GM19467 (cell line): ENCODE measurements at regions not wholly inside any gene's neighbourhood (a gene's known extent, or its start where the extent isn't known, plus 50 kb on each side); places are given as distances from the start of the nearest gene placed in this dataset.

ENCODE experiments used
- ATAC-seq: cut with Tn5 transposase; IDR thresholded peaks from one replicate; pipeline ENCODE4 v1.9.1; 2021; ENCODE audit warnings: mild to moderate bottlenecking, moderate library complexity; ENCODE audit not compliant: unreplicated experiment

DNA sequence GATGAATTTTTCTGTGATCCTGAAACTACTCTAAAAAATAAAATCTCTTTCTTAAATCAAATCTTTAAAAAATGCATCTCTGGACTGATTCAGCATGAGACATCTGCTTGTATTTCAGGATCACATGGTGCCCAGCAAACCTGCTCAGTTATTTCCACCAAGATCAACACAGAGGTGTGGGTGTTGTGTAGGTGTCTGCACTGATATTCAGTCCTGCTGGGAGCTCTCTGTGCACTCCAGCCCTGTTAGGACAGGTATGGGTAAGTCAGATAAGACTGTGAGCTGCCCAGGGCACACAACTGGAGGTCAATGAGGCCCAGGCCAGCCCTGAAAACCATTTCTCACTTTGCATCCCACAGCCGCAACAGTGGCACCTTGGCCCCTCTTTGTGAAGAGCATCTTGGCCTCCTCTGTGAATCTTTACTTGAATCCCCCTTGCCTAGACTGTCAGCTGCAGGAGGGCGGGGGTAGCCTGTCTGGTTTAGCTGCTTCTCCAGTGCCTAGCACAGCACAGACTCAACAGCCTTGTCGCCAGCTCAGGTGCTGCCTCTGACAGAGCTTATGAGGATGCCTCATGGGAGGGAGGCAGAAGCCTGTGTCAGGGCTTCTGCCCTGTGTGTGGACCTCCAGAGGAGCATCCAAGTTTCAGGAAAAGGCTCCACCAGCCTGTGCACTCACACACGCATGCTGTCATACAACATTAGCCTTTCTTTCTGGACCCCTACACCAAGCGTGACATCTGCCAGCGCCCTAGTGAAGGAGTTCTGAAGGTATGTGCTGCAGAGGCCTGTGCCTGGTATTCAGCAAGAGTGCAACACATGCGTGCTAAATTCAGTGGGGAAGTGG, 187.6 kb upstream of the CST7 start:
- ATAC-seq = no peak

DNA sequence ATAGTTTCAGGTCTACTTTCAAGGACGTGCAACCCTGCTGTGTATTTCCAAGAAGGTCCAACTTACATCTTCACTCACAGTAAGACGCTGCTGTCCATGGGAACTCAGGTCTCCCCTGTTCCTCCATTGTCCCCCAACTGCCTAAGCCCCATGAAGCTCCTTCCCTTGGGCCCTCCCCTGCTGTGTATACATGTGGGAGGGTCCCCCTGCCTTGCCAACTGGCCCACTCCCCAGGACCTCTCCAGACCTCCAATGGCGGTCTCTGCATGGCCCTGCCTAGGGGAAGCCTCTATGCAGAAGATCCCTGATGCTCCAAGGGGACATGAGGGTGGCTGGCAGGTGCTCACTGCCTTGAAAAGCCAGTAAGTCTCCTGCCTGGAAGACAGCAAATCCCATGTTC, 186.7 kb upstream of the CST7 start:
- no peak for ATAC-seq

DNA sequence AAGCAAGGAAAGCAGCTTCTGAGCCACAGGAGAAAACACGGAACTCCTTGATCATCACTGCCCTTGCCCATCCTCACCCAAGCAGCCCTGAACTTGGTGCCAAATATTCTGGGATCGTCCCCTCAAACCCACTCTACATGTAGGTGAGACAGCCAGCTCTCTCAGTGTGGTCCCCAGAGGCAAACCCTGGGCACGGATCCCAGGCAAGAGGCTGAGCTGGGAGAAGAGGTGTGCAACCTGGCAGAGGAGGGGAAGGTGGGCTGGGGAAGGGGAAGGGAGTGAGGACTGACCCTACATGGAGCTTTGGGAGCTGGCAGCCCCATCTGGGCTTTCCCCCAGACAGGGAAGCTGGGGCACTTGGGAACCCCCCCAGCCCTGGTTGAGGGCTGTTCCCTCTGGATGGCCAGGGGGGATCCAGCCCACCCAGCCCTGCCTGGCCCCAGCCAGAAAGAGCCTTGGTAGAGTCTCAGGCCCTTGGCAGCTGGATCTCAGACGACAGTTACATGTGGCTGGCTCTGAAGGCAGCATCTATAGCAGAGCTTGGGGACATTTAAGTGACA, 186.2 kb upstream of the CST7 start:
- no peak for ATAC-seq

DNA sequence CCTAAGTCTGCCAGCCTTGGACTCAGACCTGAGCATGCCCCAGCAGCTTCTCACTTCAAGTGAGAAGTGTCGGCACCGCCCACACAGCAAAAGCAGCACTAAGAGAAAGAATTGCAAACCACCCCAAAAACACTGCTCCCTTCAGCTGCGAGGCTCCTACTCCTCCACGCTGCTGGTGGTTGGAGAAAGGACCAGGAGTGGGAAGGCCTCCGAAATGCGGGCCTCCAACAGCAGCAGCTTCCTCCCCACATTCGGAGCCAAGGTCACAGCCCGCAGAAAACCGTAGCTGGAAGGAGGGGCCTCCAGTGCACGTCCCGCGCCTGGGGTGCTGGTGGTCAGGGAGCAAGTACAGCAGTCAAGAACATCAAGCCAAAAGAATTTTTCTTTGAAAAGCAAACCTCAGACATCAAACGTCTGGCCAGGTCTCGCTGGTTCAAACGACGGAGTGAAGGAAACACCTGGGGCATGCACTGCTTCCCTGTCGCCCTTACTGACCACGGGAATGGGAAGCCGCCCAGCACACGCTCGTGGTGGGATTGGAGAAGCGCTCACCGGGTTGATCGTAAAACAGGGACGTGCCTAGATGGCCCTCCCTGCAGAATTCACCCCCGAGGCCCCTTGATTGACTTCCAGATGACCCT, 185.6 kb upstream of the CST7 start:
- no peak for ATAC-seq

DNA sequence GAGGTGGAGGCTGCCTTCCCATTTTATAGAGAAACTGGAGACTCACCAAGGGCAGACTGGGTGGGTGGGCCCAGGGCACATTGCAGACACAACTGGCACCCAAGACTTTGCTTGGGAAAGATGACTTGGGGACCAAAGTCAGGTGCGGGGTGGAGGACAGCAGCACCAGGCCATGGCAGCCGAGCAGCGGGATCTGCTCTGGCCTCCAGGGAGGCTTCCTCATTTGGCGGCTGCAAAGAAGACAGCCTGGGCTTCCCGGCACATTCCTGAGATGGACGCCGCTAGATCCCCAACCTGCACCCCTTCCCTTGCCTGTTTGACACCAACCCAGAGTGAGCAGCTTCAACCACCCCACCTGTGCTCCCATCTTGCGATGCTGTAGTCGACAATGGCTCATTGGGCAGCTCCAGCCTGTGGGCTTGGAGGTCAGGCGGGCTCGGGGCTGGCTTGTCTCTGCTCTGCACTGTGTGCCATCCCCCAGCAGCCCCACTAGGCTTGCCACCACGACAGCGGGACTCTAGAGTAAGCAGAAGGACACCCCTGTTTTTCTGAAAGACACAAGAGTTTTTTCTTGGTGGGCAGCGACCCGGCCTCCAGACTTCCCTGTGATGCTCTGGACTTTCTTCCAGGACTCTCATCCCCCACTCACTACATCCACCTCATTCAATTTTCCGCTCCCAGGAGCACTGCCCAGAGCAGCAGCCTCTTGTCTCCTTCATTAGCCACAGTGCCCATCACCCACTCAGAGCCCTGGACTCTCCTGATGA, 184.9 kb upstream of the CST7 start:
- ATAC-seq = no peak

DNA sequence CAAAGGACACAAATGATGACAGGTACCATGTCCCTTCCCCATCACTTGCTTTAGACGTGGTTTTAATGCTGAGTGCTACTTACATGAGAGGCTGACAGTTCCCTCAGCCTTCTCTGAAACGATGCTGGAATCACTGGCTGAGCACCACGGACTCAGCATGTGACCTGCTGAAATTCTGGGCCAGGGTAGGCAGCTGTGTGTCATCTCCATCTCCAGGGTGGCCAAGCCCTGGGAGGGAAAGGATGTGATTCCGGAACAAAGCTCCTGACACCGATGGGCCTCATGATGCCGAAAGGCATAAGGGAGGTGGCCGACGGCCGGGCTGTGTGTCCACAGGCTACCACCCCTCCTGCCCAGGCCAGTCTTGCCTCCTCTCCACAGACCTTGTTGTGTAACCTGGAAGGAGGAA, 184.3 kb upstream of the CST7 start:
- ATAC-seq = no peak

DNA sequence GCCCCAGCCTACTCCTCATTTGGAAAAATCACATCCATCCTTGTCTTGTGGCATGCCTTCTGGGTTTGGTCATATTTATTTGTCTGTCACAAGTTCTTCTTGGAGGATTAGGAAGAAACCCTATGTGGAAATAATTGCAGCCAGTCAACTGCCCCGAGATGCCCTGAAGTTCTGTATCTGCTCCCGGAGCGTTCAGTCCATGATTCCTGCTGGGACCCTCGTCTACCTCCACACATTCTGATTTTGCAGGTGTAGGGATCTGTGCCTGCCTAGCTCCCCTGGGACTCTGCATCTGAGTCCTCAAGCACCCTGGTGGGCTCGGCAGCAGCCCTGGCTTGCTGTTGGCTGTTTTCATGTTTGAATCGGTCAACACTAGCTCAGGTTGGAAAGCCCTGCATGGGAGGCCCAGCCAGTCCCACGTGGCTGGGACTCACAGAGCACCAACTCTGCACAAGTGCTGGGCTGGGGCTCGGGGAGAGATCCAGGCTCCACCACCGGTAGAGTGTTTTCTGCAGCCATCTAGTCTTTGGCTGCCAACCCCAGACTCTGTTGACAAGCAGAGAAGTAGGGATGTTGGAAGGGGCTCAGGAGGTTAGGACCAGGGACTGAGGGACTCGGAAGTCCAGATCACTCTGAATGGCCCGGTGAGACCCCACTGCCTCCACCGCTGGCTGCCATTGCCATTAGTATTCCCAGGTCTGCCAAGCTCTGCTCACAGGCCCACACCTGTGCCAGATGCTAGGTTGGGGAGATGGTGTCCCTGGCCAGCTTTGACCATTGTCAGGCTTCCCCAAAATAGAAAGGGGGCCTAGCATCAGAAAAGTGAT, 183.5 kb upstream of the CST7 start:
- ATAC-seq = no peak

DNA sequence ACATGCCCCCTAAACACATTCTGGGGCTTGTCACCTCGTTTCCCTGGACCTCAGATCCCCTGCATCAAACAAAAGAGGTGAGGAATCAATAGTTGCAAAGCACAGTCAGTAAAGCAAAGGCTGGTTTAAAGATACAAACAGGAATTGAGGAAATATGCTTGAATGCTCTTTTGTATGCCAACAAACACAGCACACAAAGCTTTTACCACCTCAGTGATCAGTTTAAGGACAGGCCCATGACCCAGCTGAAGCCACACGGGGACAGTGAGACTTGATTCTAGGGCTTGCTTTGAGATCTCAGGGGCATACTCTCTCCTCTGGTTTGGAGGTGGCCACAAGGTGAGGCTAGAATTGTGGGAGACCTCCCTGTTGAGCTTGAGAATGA, 182.9 kb upstream of the CST7 start:
- no peak for ATAC-seq

DNA sequence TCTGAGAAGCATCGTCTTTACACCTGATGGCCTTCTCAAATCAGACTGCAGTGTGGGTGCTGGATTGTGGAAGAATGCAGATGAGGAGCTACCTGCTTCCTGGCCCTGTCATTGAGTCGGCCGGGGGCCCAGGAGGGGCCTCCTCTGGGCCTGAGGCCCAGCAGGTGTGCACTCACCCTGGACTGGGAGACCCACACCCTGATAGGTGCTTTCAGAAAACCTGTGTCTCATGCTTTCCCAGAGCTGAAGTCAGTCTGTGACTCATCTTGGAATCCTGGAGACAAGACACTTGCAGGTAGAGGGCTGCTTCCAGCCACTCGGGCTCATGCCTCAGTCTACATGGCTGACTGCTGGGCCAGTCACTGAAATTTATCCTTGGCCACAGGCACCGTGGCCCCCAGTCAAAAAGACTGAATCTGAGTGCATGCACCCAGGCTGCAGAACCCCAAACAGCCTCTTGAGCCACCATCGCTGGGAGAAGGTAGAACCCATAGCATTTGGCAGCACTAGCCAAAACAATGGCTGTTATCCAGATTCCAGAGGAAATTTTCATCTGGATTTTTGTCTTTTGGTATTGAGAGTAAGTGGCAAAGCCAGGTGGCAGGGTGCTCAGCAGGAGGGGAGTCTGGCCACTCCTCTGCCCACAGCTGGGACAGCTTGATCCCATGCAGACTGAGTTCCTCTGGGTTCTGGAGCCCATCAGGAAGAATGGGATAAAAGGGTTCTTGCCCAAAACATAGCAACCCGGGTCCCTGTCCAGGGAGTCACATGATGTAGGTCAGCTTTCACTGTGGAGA, 182.0 kb upstream of the CST7 start:
- no peak for ATAC-seq

DNA sequence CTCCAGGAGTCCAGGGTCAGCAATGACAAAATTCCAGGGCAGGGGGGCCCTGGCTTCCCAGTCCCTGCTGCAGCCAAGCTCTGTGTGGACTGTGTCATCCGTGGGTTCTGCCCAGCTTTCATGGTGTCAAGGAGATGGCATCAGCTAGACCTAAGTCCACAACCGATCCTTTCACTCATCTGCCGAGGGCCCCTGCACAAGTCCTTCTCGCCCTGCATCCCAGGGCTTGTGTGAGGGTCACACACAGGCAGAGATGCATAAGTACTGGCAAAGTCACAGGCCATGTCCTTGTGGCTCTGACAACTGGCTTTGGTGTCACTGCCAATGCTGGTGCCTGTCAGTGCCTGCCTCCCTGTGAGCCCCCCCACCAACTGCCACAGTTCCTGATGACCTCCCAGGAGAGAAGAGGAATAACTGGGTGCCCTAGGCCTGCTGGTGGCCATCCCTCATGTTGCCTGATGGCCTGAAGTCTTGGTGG, 181.4 kb upstream of the CST7 start:
- no peak for ATAC-seq

DNA sequence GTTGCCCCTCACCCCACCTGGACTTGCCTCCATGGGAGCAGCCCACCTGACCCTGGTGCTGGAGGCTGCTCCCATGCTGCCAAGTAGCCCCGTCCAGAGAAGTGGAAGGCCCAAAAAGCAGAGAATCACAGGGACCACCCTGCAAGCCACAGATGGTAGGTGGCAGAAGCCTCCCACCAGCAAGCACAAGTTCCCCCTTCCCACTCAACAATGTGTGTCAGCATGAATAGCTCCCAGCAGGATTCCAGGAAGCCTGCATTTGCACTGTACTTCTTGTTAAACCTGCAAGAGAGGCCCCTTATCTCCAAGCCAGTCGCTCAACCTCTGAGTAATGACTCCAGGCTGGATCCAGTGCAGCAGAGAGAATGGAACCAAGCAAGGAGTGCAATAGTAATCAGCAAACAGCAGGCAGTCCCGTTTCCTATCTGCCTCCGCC, 180.8 kb upstream of the CST7 start:
- no peak for ATAC-seq

DNA sequence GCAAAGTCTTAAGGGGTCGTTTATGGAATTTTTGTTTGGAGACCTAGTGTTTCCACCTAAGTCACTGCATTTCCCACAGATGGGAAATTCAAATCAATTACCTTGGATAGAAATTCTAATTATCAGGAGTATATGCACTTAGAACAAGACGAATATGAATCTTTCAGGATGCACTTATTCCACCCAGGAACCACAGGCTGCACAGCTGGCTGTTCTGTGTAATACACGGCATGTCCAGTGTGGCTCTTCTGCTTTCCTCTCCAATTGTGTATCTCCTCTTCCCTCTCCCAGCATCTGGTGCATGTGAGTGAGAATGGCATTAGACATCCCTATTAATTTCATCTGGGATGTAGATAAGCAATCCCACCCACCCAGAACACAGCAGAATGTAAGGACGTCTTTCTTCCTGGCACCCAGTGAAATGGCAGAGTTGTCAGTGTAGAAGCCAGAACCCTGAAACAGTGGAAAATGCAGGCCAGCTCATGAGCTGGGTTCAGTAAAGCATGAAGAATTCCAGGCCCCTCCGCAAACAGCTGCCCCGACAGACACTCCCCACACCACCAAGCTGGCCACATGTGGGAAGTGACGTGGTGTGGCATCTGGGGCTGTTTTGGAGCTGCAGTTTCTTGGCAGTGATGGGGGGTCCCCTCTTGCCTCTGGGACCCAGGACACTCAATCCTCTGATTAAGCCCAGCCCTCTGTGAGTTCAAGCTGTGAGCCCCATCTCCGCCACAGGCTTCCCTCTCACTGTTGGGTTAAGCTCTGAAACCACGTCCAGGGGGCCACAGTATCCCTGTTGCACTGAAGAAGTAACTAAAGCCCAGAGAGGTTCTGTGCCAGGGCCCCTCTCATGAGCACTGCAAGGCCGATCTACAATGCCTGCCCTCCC, 180.1 kb upstream of the CST7 start:
- ATAC-seq = no peak

DNA sequence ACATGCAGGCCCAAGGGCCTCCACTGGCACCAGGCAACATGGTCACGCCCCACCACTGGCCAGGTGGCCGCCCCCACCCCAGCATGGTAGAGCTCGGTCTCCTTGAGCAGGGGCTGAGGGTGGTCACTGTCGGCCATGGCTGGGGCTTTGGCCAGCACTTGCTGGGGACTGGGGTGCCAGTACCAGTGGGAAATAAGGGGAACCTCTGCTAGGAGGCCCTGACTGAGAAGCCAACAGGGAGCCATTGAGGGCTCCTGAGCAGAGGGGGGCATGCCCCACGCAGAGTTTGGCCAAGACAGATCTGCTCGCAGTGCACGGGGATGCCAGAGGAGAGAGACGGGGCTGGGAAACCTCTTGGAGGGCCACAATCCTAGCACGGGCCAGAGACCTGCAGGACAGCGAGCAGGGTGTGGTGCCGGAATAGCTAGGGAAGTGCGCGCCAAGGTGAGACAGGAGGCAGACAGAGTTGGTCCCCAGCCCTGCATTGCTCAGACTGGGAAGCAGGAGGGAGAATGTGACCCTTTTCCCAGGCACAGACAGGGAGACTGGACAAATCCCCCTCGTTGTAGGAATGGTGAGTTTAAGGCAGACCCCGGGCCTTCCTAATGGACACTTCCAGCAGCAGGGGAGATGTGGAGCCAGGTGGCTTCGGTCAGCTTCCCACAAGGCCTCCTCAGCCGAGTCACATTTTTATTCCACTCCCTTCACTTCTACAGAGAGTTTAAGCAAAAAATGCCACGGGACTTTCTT, 179.0 kb upstream of the CST7 start:
- no peak for ATAC-seq

DNA sequence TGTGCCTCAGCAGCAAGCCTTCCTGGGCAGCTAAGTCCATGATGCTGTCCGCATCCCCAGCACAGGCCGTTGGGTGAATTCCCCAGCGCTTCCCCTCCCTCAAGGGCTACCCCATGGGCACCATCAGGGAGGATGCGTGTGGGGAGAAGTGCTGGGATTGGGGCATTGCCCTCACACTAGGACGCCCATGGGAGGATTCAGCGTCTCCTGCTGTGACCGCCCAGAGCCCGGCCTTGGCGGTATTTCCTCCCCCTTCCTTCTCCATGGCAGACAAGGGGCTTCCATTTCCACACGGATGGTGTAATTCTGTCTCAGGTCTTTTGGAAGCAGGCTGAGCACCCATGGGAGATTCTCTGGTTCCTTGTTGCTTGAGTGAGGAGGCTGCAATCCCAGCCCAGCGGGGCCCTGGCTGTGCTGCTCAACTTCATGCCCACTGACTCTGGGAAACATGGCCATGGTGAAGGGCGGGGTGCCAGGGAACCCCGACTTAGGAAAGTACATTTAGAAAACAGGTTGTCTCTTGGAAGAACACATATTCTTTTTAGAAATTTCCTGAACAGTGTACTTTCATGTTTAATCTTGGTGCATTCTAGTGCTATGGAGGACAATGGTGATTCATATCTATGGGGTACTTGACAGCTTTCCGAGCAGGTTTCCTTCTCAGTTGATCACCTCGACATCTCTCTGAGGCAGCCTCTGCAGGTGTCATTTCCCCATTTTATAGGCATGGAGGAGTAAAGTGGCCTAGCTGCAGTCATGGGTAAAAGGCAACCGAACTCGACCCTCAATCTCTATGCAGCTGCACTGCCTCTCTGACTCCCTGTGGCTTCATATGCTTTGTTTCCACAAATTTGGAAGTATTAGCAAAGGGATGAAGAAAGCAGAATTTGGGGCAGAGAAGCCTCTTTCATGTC, 178.2 kb upstream of the CST7 start:
- ATAC-seq = no peak

DNA sequence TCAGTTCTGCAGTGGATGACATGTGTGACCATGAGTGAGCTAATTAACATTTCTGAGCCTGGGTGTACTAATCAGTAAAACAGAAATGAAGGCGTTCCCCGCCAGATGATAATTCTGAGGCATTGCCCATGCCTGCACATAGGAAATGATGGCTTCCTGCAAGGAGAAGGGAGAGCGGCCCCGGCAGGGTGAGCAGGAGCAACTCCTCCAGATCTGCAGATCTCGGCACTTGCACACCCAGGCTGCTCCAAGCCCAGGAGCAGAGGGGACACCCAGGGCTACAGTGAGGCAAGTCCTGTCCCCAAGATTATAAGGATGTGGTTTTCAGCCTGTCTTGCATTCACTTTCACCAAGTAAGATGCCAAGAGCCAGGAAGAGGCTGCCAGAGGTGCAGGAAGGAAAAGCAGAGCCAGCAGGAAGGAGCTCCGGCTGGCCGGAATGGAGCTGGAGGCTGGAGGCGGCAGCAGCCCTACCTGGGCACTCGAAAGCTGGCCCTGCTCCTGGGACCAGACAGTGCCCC, 177.5 kb upstream of the CST7 start:
- no peak for ATAC-seq

DNA sequence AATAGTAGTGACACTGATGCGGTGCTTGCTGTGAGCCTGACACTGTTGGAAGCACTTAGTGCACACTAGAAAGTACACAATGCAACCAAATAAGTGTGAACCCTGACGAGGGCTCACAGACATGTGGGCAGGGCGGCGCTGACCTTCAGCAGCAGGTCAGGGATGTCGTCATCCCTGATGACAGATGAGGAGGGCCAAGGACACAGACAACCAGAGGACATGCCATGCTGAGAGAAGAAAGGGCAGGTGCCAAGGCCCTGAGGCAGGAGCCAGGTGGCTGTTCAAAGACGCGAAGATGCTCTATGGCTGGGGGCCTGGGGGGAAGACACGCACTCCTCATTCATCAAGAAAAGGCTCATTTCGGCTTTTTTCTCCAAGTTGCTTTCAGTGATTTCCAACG, 176.4 kb upstream of the CST7 start:
- ATAC-seq = no peak

DNA sequence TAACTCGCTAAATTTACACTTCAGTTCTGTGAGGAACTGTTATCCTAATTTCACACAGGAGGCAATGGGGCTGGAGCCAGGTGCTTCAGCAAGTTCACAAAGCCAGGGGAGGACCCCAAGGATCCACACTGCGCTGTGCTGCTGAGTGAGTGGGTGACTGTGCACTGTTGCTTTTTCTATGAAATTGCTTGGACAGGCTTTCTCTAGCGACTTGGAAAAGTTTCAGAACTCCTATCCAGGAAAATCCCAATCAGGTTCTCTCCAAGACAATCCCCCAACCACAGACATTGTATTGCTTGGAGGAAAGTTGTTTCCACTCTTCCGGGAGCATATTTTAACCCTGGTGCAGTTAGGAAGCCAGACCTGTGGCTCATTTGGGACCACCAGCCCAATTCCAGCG, 175.9 kb upstream of the CST7 start:
- ATAC-seq = no peak
